C4-2B (cell line): ENCODE measurements at regions not wholly inside any gene's neighbourhood (a gene's known extent, or its start where the extent isn't known, plus 50 kb on each side); places are given as distances from the start of the nearest gene placed in this dataset.

Experiments used
- H3K27ac ChIP-seq: fragments of 450-650 bp; 2 replicates; pipeline ENCODE4 v1.5.1; 2017
- CTCF ChIP-seq: fragments of 450-650 bp; conservative IDR thresholded peaks from 2 replicates; pipeline ENCODE4 v1.5.1; 2017; ENCODE audit warnings: mild to moderate bottlenecking
- ZFX ChIP-seq: fragments of 450-650 bp; IDR thresholded peaks from 2 replicates; pipeline ENCODE4 v1.6.1; 2017

GRCh38 chr2:234313558-234313957, 183.3 kb downstream of the ARL4C start:
- H3K27ac ChIP-seq, result no peak overlapping the region

DNA sequence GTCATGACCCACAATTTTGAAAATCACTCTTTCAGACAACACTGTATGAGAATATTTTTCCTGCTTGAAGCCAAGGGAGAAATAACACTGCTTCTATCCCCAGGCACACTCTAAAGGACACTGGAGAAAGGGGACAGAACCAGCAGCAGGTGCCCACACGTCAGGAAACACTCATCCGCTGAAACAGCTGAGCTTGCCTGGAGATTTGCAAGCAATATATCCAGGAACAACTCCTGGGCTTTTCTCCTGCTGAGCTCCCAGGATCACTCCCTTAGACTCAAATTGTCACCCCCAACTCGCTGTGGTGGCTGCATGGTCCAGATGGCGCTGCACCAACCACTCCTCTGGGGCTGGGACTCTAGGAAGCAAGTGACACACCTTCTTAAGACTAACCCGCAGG, 186.7 kb downstream of the ARL4C start:
- no peak overlapping the region for H3K27ac ChIP-seq
- TF ChIP-seq CTCF (no peak), ZFX (no peak)

More at GRCh38 chr2:234313558-234313957, 183.3 kb downstream of the ARL4C start:
- no peak for TF ChIP-seq ZFX
- TF ChIP-seq CTCF, result no peak

- TF ChIP-seq ZFX (no peak), CTCF (no peak)
- no peak overlapping the region for H3K27ac ChIP-seq
Measured at GRCh38 chr2:234309431-234309830, 187.4 kb downstream of the ARL4C start.

DNA sequence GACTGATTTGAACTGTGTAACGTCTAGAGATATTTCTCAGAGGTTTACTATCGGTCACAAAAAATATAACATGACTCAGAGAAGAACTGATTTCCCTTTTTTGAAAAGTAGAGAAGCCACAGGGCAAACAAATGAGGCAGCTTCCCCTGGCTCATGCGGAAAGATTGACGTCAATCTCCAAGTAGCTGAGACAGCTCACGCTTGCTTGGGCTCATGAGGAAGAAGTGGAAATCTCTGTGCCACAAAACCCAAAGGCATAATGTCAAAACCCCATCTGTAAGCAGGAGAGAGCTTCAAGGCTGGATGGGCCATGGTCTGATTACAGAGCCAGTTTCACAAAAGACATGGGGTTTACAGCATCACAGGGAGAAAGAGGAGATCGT, 188.1 kb downstream of the ARL4C start:
- H3K27ac ChIP-seq, result no peak overlapping the region
- TF ChIP-seq CTCF (no peak), ZFX (no peak)

DNA sequence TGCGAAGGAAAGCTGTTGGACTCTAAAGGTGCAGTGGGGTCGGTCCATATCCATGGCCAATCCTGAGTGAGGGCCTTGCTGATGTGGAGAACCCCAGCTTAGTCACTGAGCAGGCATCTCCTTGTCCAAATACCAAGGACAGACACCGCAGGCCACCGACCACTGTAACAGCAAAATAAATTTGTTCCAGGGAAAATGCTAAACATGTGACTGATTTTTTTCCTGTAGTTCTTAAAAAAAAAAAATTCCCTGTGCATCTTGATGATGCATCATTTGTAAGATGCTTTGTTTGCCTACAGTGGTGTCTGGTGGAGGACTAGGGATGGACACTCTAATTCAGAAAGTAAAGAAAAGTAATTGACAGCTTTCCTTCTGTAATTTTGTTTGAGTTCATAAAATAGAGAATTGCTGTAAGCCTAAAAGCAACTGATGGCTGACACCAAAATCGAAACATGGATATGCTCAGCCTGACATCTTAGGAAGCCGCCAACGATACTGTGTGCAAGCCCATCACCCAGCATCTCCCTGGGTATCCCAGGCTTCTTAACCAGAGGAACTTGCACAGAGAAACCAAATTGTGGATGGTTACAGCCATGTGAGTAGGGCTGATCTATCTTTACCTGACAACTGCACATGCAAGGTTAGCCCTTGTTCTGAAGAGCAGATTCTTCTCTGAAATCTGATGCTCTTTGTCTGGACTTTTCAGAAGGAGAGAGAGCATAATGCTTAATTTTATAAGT, 188.6 kb downstream of the ARL4C start:
- H3K27ac ChIP-seq, result no peak overlapping the region
- TF ChIP-seq ZFX (no peak), CTCF (no peak)

- TF ChIP-seq CTCF (no peak), ZFX (no peak)
- no peak overlapping the region for H3K27ac ChIP-seq
Measured at GRCh38 chr2:234307322-234307961, 189.4 kb downstream of the ARL4C start.

DNA sequence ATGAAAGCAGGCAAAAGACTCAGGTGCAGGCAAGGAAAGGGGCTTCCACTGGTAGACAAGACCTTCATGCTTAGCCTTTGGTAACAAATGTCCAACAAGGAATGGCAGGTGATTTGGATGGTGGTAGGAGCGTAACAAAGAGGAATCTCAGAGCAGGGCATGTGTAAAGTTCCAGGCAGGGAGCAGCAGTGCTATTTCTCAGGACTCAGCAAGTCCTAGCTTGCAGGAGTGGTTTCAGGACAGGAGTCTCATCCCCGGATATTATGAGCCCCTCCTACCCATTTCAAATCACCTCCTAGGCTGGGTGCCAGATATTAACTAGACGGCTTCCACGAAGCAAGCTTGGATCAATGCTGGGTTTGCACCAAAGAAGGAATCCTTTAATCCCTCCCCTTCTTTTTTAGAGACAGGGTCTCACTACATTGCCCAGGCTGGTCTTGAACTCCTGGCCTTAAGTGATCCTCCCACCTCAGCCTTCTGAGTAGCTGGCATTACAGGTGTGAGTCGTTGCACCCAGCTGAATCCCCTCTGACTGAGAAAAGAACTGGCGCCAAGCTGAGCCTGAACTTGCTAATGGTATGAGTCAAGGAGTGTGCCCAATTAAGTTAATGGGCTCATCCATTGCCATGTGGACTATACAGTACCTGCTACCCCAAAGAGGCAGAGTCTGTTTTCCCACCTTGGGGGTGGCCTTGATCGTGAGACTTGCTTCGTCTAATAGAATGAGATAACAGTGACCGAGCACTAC, 190.3 kb downstream of the ARL4C start:
- H3K27ac ChIP-seq, result no peak overlapping the region
- TF ChIP-seq ZFX (no peak), CTCF (no peak)
